MM.1S (cell line): ENCODE measurements at regions not wholly inside any gene's neighbourhood (a gene's known extent, or its start where the extent isn't known, plus 50 kb on each side); places are given as distances from the start of the nearest gene placed in this dataset.

Experiments
- DNase-seq: peaks from one replicate; pipeline ENCODE4 v3.0.0-alpha.2; 2015
- H2AFZ ChIP-seq: fragments of 300-600 bp; sonication (generic); 2 replicates; pipeline ENCODE4 v1.6.0; 2016; ENCODE audit warnings: antibody characterized with exemption, low read length
- H3F3A ChIP-seq: fragments of 300-600 bp; sonication (generic); 2 replicates; pipeline ENCODE4 v1.6.1; 2016; ENCODE audit warnings: mild to moderate bottlenecking, antibody characterized with exemption, low read length, moderate library complexity, mixed read lengths; ENCODE audit not compliant: insufficient read depth
- H3K27ac ChIP-seq: fragments of 300-600 bp; sonication (generic); 2 replicates; pipeline ENCODE4 v1.5.1; 2016; ENCODE audit warnings: mild to moderate bottlenecking, low read length
- H3K27me3 ChIP-seq: fragments of 300-600 bp; sonication (generic); replicated peaks from 2 replicates; pipeline ENCODE4 v1.6.0; 2016; ENCODE audit warnings: low read length; ENCODE audit not compliant: insufficient read depth
- H3K36me3 ChIP-seq: fragments of 300-600 bp; sonication (generic); replicated peaks from 2 replicates; pipeline ENCODE4 v1.6.1; 2016; ENCODE audit warnings: mild to moderate bottlenecking, low read length, mixed read lengths; ENCODE audit not compliant: insufficient read depth
- H3K4me1 ChIP-seq: fragments of 300-600 bp; sonication (generic); 2 replicates; pipeline ENCODE4 v1.6.1; 2016; ENCODE audit warnings: low read length, mixed read lengths
- H3K4me2 ChIP-seq: fragments of 300-600 bp; sonication (generic); 2 replicates; pipeline ENCODE4 v1.6.0; 2016; ENCODE audit warnings: low read depth, low read length
- H3K4me3 ChIP-seq: fragments of 300-600 bp; sonication (generic); 2 replicates; pipeline ENCODE4 v1.5.1; 2016; ENCODE audit warnings: low read length, mixed read lengths
- H3K79me2 ChIP-seq: fragments of 300-600 bp; sonication (generic); 2 replicates; pipeline ENCODE4 v1.6.1; 2016; ENCODE audit warnings: mixed run types, low read length, mixed read lengths
- H3K9ac ChIP-seq: fragments of 300-600 bp; sonication (generic); 2 replicates; pipeline ENCODE4 v1.6.1; 2016; ENCODE audit warnings: low read length, mixed read lengths
- H3K9me2 ChIP-seq: fragments of 300-600 bp; sonication (generic); replicated peaks from 2 replicates; pipeline ENCODE4 v1.6.1; 2016; ENCODE audit warnings: mild to moderate bottlenecking, low read length, mixed read lengths; ENCODE audit not compliant: insufficient read depth
- H3K9me3 ChIP-seq: fragments of 300-600 bp; sonication (generic); replicated peaks from 2 replicates; pipeline ENCODE4 v1.6.1; 2016; ENCODE audit warnings: mild to moderate bottlenecking, low read length, mixed read lengths; ENCODE audit not compliant: insufficient read depth
- H4K20me1 ChIP-seq: fragments of 300-600 bp; sonication (generic); 2 replicates; pipeline ENCODE4 v1.6.1; 2016; ENCODE audit warnings: mild to moderate bottlenecking, low read length, moderate library complexity, mixed read lengths; ENCODE audit not compliant: insufficient read depth
- CTCF ChIP-seq: fragments of 300-600 bp; sonication (generic); IDR thresholded peaks from 2 replicates; pipeline ENCODE4 v1.5.1; 2016; ENCODE audit warnings: antibody characterized with exemption, low read length, mixed read lengths
- EZH2 ChIP-seq: fragments of 300-600 bp; sonication (generic); optimal IDR thresholded peaks from 2 replicates; pipeline ENCODE3; 2017; ENCODE audit warnings: low read depth, mild to moderate bottlenecking, antibody characterized with exemption, low read length, mixed read lengths
- EZH2phosphoT487 ChIP-seq: fragments of 300-600 bp; sonication (generic); IDR thresholded peaks from 2 replicates; pipeline ENCODE4 v1.6.1; 2018; ENCODE audit warnings: antibody characterized with exemption, low read length

- H2AFZ ChIP-seq = no peak overlapping the region
- no peaks in the 10 kb centered on the region for H3K27me3 ChIP-seq
- DNase-seq = no peak
- H3K9me3 ChIP-seq = no peaks in the 10 kb centered on the region
- H3K4me1 ChIP-seq = no peaks in the 10 kb centered on the region
- H3K4me3 ChIP-seq = no peak overlapping the region
- H3K9ac ChIP-seq = no peak overlapping the region
- no peak overlapping the region for H3K4me2 ChIP-seq
- H4K20me1 ChIP-seq = no peaks in the 10 kb centered on the region
- no peaks in the 10 kb centered on the region for H3K36me3 ChIP-seq
- TF ChIP-seq CTCF = no peak
- TF ChIP-seq EZH2phosphoT487 = no peak
- no peak for TF ChIP-seq EZH2
- no peak overlapping the region for H3K27ac ChIP-seq
- no peaks in the 10 kb centered on the region for H3K79me2 ChIP-seq
- no peaks in the 10 kb centered on the region for H3F3A ChIP-seq
- H3K9me2 ChIP-seq = no peaks in the 10 kb centered on the region
Observed at GRCh38 chr18:73043611-73044010, 175.8 kb upstream of the NETO1 start.

GRCh38 chr18:73043211-73043610 is 175.4 kb upstream of the NETO1 start:
- no peak for TF ChIP-seq EZH2phosphoT487
- TF ChIP-seq EZH2 = no peak
- TF ChIP-seq CTCF = no peak
- no peak for DNase-seq

GRCh38 chr18:73040247-73040646 is 172.5 kb upstream of the NETO1 start:
- no peak for DNase-seq
- no peak overlapping the region for H3K4me2 ChIP-seq
- no peak overlapping the region for H2AFZ ChIP-seq
- H3K27ac ChIP-seq = no peak overlapping the region
- no peaks in the 10 kb centered on the region for H3K4me1 ChIP-seq
- no peak overlapping the region for H3K9ac ChIP-seq
- H3K9me2 ChIP-seq = no peaks in the 10 kb centered on the region
- H4K20me1 ChIP-seq = no peaks in the 10 kb centered on the region
- no peak for TF ChIP-seq CTCF
- TF ChIP-seq EZH2phosphoT487 = no peak
- TF ChIP-seq EZH2 = no peak
- H3K9me3 ChIP-seq = no peaks in the 10 kb centered on the region
- no peaks in the 10 kb centered on the region for H3K79me2 ChIP-seq
- H3K27me3 ChIP-seq = no peaks in the 10 kb centered on the region
- no peaks in the 10 kb centered on the region for H3K36me3 ChIP-seq
- no peaks in the 10 kb centered on the region for H3F3A ChIP-seq
- H3K4me3 ChIP-seq = no peak overlapping the region

More at GRCh38 chr18:73043211-73043610, 175.4 kb upstream of the NETO1 start:
- Histone ChIP-seq H3K4me3 (no peak overlapping the region), H3K27me3 (no peaks in the 10 kb centered on the region), H3K4me1 (no peaks in the 10 kb centered on the region), H3F3A (no peaks in the 10 kb centered on the region), H3K36me3 (no peaks in the 10 kb centered on the region), H3K79me2 (no peaks in the 10 kb centered on the region), H3K27ac (no peak overlapping the region), H3K9me2 (no peaks in the 10 kb centered on the region), H4K20me1 (no peaks in the 10 kb centered on the region), H3K9ac (no peak overlapping the region), H2AFZ (no peak overlapping the region), H3K4me2 (no peak overlapping the region), H3K9me3 (no peaks in the 10 kb centered on the region)
